DND-41 (cell line): ENCODE measurements at regions not wholly inside any gene's neighbourhood (a gene's known extent, or its start where the extent isn't known, plus 50 kb on each side); places are given as distances from the start of the nearest gene placed in this dataset.

Source experiments
- ATAC-seq: fragments of 200-7000 bp; cut with Tn5 transposase; 3 replicates; pipeline ENCODE4 v1.9.1; 2021; ENCODE audit warnings: low read depth; ENCODE audit not compliant: insufficient read depth
- DNase-seq: peaks from one replicate; pipeline ENCODE4 v3.0.0-alpha.2; 2020
- H2AFZ ChIP-seq: 2 replicates; pipeline ENCODE4 v1.6.0; 2012; ENCODE audit warnings: low read depth, low read length
- H3K27ac ChIP-seq: 2 replicates; pipeline ENCODE4 v1.5.1; 2012; ENCODE audit warnings: low read length, inconsistent platforms
- H3K27me3 ChIP-seq: fragments of 200-600 bp; sonication (generic); 2 replicates; pipeline ENCODE4 v1.6.0; 2012; ENCODE audit warnings: low read length, mild to moderate bottlenecking, inconsistent platforms; ENCODE audit not compliant: insufficient read depth, poor library complexity
- H3K36me3 ChIP-seq: 2 replicates; pipeline ENCODE4 v1.5.1; 2012; ENCODE audit warnings: low read length, inconsistent platforms; ENCODE audit not compliant: insufficient read depth
- H3K4me1 ChIP-seq: 2 replicates; pipeline ENCODE4 v1.5.1; 2012; ENCODE audit warnings: mild to moderate bottlenecking, low read length; ENCODE audit not compliant: insufficient read depth
- H3K4me2 ChIP-seq: 2 replicates; pipeline ENCODE4 v1.6.0; 2012; ENCODE audit warnings: mild to moderate bottlenecking, moderate library complexity, low read length, inconsistent platforms; ENCODE audit not compliant: insufficient read depth
- H3K4me3 ChIP-seq, 2 experiments: fragments of 200-600 bp in 1 of 2; shearing (Covaris generic) in 1 of 2; 2 replicates each; pipeline ENCODE4 v1.5.1; 2012 to 2016; ENCODE audit warnings: inconsistent platforms in 2 of 2, low read length in 2 of 2, mild to moderate bottlenecking in 2 of 2, low read depth in 1 of 2, moderate library complexity in 1 of 2
- H3K79me2 ChIP-seq: 2 replicates; pipeline ENCODE4 v1.6.0; 2012; ENCODE audit warnings: low read length, inconsistent platforms; ENCODE audit not compliant: insufficient read depth
- H3K9ac ChIP-seq: 2 replicates; pipeline ENCODE4 v1.6.0; 2012; ENCODE audit warnings: low read depth, mild to moderate bottlenecking, inconsistent platforms, low read length, moderate library complexity
- H3K9me3 ChIP-seq: 2 replicates; pipeline ENCODE4 v1.5.1; 2012; ENCODE audit warnings: low read length, moderate library complexity, mild to moderate bottlenecking, inconsistent platforms; ENCODE audit not compliant: insufficient read depth, severe bottlenecking
- H4K20me1 ChIP-seq: 2 replicates; pipeline ENCODE4 v1.6.0; 2012; ENCODE audit warnings: low read length; ENCODE audit not compliant: insufficient read depth
- EZH2 ChIP-seq: IDR thresholded peaks from 3 replicates; pipeline ENCODE4 v1.6.1; 2012; ENCODE audit warnings: borderline replicate concordance, low read depth, mild to moderate bottlenecking, moderate library complexity, low read length, inconsistent platforms; ENCODE audit not compliant: severe bottlenecking
- TF ChIP-seq, protein P1 (sequence below): IDR thresholded peaks from 2 replicates; pipeline ENCODE4 v1.5.1; 2012; ENCODE audit warnings: borderline replicate concordance, low read length, moderate library complexity, mild to moderate bottlenecking; ENCODE audit not compliant: poor library complexity, severe bottlenecking; ENCODE audit errors: extremely low read depth

- Histone ChIP-seq H3K27ac (no peak overlapping the region), H3K4me2 (no peak overlapping the region), H3K9ac (no peak overlapping the region), H3K9me3 (no peaks in the 10 kb centered on the region), H3K79me2 (no peaks in the 10 kb centered on the region), H3K27me3 (no peaks in the 10 kb centered on the region), H3K4me3 (no peak overlapping the region), H3K4me1 (no peaks in the 10 kb centered on the region), H4K20me1 (no peaks in the 10 kb centered on the region), H3K36me3 (no peaks in the 10 kb centered on the region), H2AFZ (no peak overlapping the region)
- TF ChIP-seq EZH2 = no peak
- TF ChIP-seq, protein P1, sequence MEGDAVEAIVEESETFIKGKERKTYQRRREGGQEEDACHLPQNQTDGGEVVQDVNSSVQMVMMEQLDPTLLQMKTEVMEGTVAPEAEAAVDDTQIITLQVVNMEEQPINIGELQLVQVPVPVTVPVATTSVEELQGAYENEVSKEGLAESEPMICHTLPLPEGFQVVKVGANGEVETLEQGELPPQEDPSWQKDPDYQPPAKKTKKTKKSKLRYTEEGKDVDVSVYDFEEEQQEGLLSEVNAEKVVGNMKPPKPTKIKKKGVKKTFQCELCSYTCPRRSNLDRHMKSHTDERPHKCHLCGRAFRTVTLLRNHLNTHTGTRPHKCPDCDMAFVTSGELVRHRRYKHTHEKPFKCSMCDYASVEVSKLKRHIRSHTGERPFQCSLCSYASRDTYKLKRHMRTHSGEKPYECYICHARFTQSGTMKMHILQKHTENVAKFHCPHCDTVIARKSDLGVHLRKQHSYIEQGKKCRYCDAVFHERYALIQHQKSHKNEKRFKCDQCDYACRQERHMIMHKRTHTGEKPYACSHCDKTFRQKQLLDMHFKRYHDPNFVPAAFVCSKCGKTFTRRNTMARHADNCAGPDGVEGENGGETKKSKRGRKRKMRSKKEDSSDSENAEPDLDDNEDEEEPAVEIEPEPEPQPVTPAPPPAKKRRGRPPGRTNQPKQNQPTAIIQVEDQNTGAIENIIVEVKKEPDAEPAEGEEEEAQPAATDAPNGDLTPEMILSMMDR = no peak
- DNase-seq = no peak
- ATAC-seq = no peak
These were observed 752.2 kb upstream of the MARCKS start for GRCh38 chr6:113104951-113105350.

DNA sequence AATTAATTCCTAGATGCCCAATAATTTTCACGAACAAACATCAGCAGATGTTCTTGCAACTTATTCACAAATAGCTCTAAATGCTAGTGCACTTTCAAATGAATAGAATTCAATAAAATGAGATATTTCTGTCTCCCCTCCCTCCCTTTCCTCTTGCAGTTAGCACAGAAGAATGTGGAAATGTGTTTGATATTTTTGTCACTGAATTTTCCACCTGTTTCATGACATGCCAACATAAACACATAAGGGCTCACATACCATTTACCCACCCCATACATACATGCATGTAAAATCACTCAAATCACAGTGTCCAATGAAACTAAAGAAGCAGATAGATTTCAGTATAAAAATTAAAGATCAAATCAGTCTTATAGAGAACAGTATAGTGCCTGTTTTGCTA, 746.9 kb upstream of the MARCKS start:
- H3K4me2 ChIP-seq = no peak overlapping the region
- TF ChIP-seq EZH2 = no peak
- TF ChIP-seq, protein P1 = no peak
- no peak overlapping the region for H2AFZ ChIP-seq
- no peak overlapping the region for H3K4me3 ChIP-seq
- no peaks in the 10 kb centered on the region for H3K27me3 ChIP-seq
- no peaks in the 10 kb centered on the region for H3K4me1 ChIP-seq
- no peak overlapping the region for H3K9ac ChIP-seq
- no peak overlapping the region for H3K27ac ChIP-seq
- H3K79me2 ChIP-seq = no peaks in the 10 kb centered on the region
- no peak for ATAC-seq
- H4K20me1 ChIP-seq = no peaks in the 10 kb centered on the region
- no peak for DNase-seq
- H3K36me3 ChIP-seq = no peaks in the 10 kb centered on the region
- H3K9me3 ChIP-seq = no peaks in the 10 kb centered on the region

DNA sequence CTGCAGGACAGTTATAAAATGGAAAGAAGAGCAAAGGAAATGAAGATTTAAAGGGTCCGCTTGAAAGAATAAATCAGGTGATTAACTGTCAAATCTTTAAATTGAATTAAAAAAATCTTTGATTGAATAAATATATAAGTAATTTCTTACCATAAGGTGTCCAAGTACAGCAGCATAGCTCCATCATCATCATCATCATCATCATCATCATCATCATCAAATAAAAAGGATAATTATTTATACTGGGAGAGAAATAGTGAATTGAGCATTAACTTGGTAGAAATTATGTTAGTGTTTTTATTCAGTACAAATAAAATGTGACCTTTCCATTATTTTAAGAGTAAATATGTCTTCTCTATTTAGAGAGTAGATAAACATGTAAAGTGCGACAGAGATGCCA, 745.6 kb upstream of the MARCKS start:
- no peak overlapping the region for H3K4me3 ChIP-seq
- no peak overlapping the region for H3K27ac ChIP-seq
- H3K4me2 ChIP-seq = no peak overlapping the region
- no peaks in the 10 kb centered on the region for H3K36me3 ChIP-seq
- H3K9me3 ChIP-seq = no peaks in the 10 kb centered on the region
- H3K9ac ChIP-seq = no peak overlapping the region
- no peak for DNase-seq
- ATAC-seq = no peak
- no peaks in the 10 kb centered on the region for H3K27me3 ChIP-seq
- TF ChIP-seq EZH2 = no peak
- TF ChIP-seq, protein P1 = no peak
- no peaks in the 10 kb centered on the region for H4K20me1 ChIP-seq
- no peaks in the 10 kb centered on the region for H3K79me2 ChIP-seq
- H2AFZ ChIP-seq = no peak overlapping the region
- no peaks in the 10 kb centered on the region for H3K4me1 ChIP-seq

DNA sequence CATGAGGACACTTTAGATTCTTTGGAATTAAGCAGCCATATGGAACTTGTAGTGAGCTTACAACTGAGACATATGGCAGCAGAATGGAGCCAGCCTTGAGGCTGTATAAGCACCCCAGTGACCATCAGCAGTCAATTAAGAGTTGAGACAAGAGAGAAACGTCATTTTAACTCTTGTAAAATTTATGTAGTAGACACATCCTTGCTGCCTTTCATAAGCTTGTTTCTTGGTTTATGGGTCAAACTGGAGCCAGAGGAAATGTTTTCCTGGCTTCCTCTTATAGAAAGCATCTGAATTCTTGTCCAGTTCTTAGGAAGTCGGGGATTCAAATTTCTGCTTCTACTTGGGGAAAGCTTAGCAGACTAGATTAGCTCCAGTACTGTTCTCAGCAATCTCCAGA, 745.1 kb upstream of the MARCKS start:
- H3K36me3 ChIP-seq = no peaks in the 10 kb centered on the region
- no peak for TF ChIP-seq EZH2
- TF ChIP-seq, protein P1 = no peak

More for the DNA sequence above, 745.1 kb upstream of the MARCKS start:
- H3K4me2 ChIP-seq = no peak overlapping the region
- no peaks in the 10 kb centered on the region for H3K79me2 ChIP-seq
- no peaks in the 10 kb centered on the region for H3K4me1 ChIP-seq
- H3K4me3 ChIP-seq = no peak overlapping the region
- H2AFZ ChIP-seq = no peak overlapping the region
- no peak overlapping the region for H3K9ac ChIP-seq
- no peaks in the 10 kb centered on the region for H4K20me1 ChIP-seq
- H3K27me3 ChIP-seq = no peaks in the 10 kb centered on the region
- H3K9me3 ChIP-seq = no peaks in the 10 kb centered on the region
- ATAC-seq (no peak), DNase-seq (no peak)
- H3K27ac ChIP-seq = no peak overlapping the region
